ENCODE measurements at regions not wholly inside any gene's neighbourhood (a gene's known extent, or its start where the extent isn't known, plus 50 kb on each side); places are given as distances from the start of the nearest gene placed in this dataset.

DNA sequence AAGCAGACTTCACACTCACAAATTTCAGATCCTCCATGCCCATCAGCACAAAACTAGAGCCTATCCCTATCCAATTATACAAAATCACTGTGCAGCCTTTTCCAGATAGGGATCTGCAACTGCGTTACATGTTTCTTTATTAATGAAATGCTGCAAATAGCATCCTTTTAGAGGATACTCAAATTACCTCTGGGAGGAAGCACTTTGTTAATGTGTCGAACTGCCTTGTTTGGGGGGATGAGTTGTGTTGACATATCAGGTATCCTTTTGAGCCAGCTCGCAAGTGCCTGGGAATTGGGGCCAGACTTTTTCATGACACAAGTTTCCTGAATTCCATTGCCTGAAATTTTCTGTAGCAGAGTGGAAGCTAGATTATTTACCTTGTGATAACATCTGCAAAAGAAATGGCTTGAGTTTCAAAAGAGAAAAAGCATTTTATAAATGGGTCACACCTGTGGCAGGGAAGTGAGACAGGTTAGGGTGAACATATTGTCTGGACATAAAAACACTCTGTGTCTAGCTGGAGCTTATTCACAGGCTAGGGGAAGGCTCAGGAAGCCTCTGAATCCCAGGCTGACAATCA is 299.1 kb upstream of the MTNR1B start:
- CTCF ChIA-PET = no interaction called here

DNA sequence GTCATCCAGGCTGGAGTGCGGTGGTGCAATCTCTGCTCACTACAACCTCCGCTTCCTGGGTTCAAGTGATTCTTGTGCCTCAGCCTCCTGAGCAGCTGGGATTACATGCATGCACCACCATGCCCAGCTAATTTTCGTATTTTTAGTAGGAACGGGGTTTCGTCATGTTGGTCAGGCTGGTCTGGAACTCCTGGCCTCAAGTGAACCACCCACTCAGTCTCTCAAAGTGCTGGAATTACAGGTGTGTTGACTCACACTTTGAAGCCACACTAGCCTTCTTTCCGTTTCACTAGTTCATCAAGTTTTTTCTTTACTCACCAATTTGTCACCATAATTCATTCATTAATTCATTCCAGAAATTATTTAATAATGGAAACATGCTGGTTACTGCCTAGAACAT is 298.4 kb upstream of the MTNR1B start:
- ChIA-PET POLR2A (no interaction called here), CTCF (no interaction called here)
- DNase-seq (ENCODE audit: extremely low spot score) = no peak
- no peak for TF ChIP-seq FOXK2 (IDR thresholded peaks at IDR 0.05)
- TF ChIP-seq BHLHE40 (IDR thresholded peaks at IDR 0.05; ENCODE audit: borderline replicate concordance) = no peak
- TF ChIP-seq LEF1 (IDR thresholded peaks at IDR 0.05; ENCODE audit: borderline replicate concordance) = no peak
- TF ChIP-seq FOXA1 (IDR thresholded peaks at IDR 0.05) = no peak
- TF ChIP-seq FOXM1 (IDR thresholded peaks at IDR 0.05; ENCODE audit: borderline replicate concordance) = no peak
- TF ChIP-seq ELF4 (IDR thresholded peaks at IDR 0.05) = no peak
- TF ChIP-seq SUZ12 (IDR thresholded peaks at IDR 0.05) = no peak
- no peak for TF ChIP-seq SP1 (IDR thresholded peaks at IDR 0.05)
- no peak for TF ChIP-seq HDGF (IDR thresholded peaks at IDR 0.05; ENCODE audit: borderline replicate concordance)

More for the DNA sequence above, 299.1 kb upstream of the MTNR1B start:
- DNase-seq (ENCODE audit: extremely low spot score) = no peak
- POLR2A ChIA-PET = interaction anchor here (0.8 kb wide), 1 partner anchor 11 kb away, joined by 4 read pairs; no protein-coding TSS in a partner anchor
- TF ChIP-seq HDGF (IDR thresholded peaks at IDR 0.05; ENCODE audit: borderline replicate concordance) (no peak), ARNT (IDR thresholded peaks at IDR 0.05) (no peak), FOXA1 (IDR thresholded peaks at IDR 0.05) (no peak), FOXM1 (IDR thresholded peaks at IDR 0.05; ENCODE audit: borderline replicate concordance) (no peak), SP1 (IDR thresholded peaks at IDR 0.05) (no peak), ELF4 (IDR thresholded peaks at IDR 0.05) (no peak), ZNF384 (IDR thresholded peaks at IDR 0.05) (no peak), LEF1 (IDR thresholded peaks at IDR 0.05; ENCODE audit: borderline replicate concordance) (no peak), NFRKB (IDR thresholded peaks at IDR 0.05) (no peak), CTBP1 (IDR thresholded peaks at IDR 0.05; ENCODE audit: borderline replicate concordance) (no peak)
- TF ChIP-seq, protein P1, sequence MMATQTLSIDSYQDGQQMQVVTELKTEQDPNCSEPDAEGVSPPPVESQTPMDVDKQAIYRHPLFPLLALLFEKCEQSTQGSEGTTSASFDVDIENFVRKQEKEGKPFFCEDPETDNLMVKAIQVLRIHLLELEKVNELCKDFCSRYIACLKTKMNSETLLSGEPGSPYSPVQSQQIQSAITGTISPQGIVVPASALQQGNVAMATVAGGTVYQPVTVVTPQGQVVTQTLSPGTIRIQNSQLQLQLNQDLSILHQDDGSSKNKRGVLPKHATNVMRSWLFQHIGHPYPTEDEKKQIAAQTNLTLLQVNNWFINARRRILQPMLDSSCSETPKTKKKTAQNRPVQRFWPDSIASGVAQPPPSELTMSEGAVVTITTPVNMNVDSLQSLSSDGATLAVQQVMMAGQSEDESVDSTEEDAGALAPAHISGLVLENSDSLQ (IDR thresholded peaks at IDR 0.05) = no peak

DNA sequence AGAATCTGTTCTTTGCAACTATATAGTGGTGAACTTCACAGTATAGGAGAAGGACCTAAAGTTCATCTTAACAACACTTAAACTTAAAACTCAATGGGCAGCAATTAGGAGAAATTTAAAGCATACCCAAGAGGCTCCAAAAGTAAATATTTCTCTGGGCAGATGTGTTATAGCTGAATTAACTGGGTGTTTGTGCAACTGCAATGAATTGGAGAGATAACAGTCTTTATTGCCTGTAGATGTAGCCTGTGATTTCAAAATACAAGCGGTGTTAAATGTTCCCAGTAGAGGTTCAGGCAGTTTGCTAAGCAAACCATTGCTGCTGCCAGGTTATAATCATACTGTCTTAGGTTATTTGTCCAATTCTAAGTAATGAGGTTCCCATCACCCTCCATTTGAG is 294.1 kb upstream of the MTNR1B start:
- DNase-seq (ENCODE audit: extremely low spot score) = no peak
- CTCF ChIA-PET = no interaction called here
- TF ChIP-seq FOXA1 (IDR thresholded peaks at IDR 0.05) (no peak), NFRKB (IDR thresholded peaks at IDR 0.05) (no peak)
- POLR2A ChIA-PET = no interaction called here

DNA sequence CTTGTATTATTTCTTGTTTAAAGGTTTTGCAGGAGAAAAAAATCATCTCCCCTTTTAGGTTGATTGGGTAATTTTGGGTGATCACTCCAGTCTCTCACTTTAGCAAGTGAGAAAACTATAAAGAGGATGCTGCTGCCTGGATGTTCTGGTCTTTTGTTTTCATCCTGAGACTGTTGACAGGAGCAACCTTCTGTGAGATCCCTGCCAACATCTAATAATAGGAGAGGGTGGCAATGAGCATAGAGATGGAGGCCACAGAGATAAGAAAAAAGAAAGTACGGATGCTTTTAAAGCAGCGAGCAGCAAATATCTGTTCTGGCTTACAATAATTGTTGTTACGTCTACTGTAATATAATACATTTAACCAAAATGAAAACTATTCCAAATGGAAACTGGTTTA is 293.6 kb upstream of the MTNR1B start:
- CTCF ChIA-PET = no interaction called here
- POLR2A ChIA-PET = no interaction called here
- DNase-seq (ENCODE audit: extremely low spot score) = no peak
- TF ChIP-seq ZNF384 (IDR thresholded peaks at IDR 0.05) (no peak), LEF1 (IDR thresholded peaks at IDR 0.05; ENCODE audit: borderline replicate concordance) (no peak), NFRKB (IDR thresholded peaks at IDR 0.05) (no peak), SP1 (IDR thresholded peaks at IDR 0.05) (no peak), SUZ12 (IDR thresholded peaks at IDR 0.05) (no peak), CTBP1 (IDR thresholded peaks at IDR 0.05; ENCODE audit: borderline replicate concordance) (no peak), L3MBTL2 (conservative IDR thresholded peaks at IDR 0.05) (no peak), ELF4 (IDR thresholded peaks at IDR 0.05) (no peak), TARDBP (IDR thresholded peaks at IDR 0.05) (no peak), FOXM1 (IDR thresholded peaks at IDR 0.05; ENCODE audit: borderline replicate concordance) (no peak), ARNT (IDR thresholded peaks at IDR 0.05) (no peak), HDGF (IDR thresholded peaks at IDR 0.05; ENCODE audit: borderline replicate concordance) (no peak), FOXK2 (IDR thresholded peaks at IDR 0.05) (no peak), FOXA1 (IDR thresholded peaks at IDR 0.05) (no peak), BHLHE40 (IDR thresholded peaks at IDR 0.05; ENCODE audit: borderline replicate concordance) (no peak)
- TF ChIP-seq, protein P1 (IDR thresholded peaks at IDR 0.05) = no peak

DNA sequence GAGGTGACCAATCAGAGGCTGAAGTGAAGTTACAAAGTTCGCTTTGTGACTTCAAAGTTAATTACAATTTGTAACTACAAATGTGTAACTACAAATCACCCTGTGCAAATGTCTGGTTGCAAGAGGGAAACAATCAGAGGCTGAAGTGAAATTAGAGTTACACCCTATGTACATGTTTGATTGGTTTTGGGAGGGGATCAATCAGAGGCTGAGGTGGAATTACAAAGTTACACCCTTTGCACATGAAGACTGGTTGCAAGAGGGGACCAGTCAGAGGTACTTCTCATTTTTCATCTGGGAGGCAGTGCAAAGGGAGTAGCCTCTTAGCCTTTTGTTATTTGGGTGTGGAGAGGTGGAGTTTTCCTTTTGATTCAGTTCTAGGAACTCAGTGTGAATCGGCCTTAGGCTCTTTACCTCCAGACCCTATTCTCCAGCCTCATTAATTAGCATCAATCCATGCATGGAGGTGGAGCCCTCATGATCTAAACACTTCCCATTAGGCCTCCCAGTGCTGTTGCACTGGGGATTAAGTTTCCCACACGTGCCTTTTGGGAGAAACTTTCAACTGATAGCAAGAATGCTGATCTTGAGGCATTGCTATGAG is 291.3 kb upstream of the MTNR1B start:
- no peak for DNase-seq (ENCODE audit: extremely low spot score)
- CTCF ChIA-PET = no interaction called here
- no peak for TF ChIP-seq ARNT (IDR thresholded peaks at IDR 0.05)
- no peak for TF ChIP-seq FOXK2 (IDR thresholded peaks at IDR 0.05)
- no peak for TF ChIP-seq FOXM1 (IDR thresholded peaks at IDR 0.05; ENCODE audit: borderline replicate concordance)
- TF ChIP-seq NFRKB (IDR thresholded peaks at IDR 0.05) = no peak
- TF ChIP-seq FOXA1 (IDR thresholded peaks at IDR 0.05) = no peak
- no peak for TF ChIP-seq ZNF384 (IDR thresholded peaks at IDR 0.05)
- TF ChIP-seq ELF4 (IDR thresholded peaks at IDR 0.05) = no peak
- TF ChIP-seq HDGF (IDR thresholded peaks at IDR 0.05; ENCODE audit: borderline replicate concordance) = no peak
- TF ChIP-seq TARDBP (IDR thresholded peaks at IDR 0.05) = no peak
- TF ChIP-seq SUZ12 (IDR thresholded peaks at IDR 0.05) = no peak
- no peak for TF ChIP-seq BHLHE40 (IDR thresholded peaks at IDR 0.05; ENCODE audit: borderline replicate concordance)
- no peak for TF ChIP-seq CTBP1 (IDR thresholded peaks at IDR 0.05; ENCODE audit: borderline replicate concordance)
- no peak for TF ChIP-seq L3MBTL2 (conservative IDR thresholded peaks at IDR 0.05)
- TF ChIP-seq SP1 (IDR thresholded peaks at IDR 0.05) = no peak
- no peak for TF ChIP-seq LEF1 (IDR thresholded peaks at IDR 0.05; ENCODE audit: borderline replicate concordance)
- TF ChIP-seq, protein P1 (IDR thresholded peaks at IDR 0.05) = no peak
- POLR2A ChIA-PET = no interaction called here

DNA sequence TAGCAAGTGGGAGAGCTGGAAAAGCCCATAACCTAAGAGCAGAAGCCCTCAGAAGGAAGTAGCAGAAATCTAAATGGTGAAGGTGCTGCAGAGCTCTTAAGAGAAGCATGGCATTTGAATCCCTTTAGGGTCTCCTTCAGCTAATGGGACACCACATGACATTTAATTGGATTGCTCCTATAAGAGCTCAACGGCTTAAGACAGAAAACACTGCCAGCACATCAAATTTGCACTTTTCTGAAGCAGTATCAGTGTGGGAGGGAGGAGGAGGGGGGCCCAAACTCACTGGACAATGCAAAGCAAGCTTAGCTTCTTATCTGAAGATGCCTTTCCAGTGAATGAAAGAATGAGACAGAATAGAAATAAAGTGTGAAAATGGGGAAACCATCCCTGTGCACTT is 287.9 kb upstream of the MTNR1B start:
- TF ChIP-seq FOXK2 (IDR thresholded peaks at IDR 0.05) (no peak), ELF4 (IDR thresholded peaks at IDR 0.05) (no peak), FOXM1 (IDR thresholded peaks at IDR 0.05; ENCODE audit: borderline replicate concordance) (no peak), ZNF384 (IDR thresholded peaks at IDR 0.05) (no peak), BHLHE40 (IDR thresholded peaks at IDR 0.05; ENCODE audit: borderline replicate concordance) (no peak), SUZ12 (IDR thresholded peaks at IDR 0.05) (no peak), TARDBP (IDR thresholded peaks at IDR 0.05) (no peak), HDGF (IDR thresholded peaks at IDR 0.05; ENCODE audit: borderline replicate concordance) (no peak), FOXA1 (IDR thresholded peaks at IDR 0.05) (no peak), SP1 (IDR thresholded peaks at IDR 0.05) (no peak), ARNT (IDR thresholded peaks at IDR 0.05) (no peak), LEF1 (IDR thresholded peaks at IDR 0.05; ENCODE audit: borderline replicate concordance) (no peak), NFRKB (IDR thresholded peaks at IDR 0.05) (no peak), CTBP1 (IDR thresholded peaks at IDR 0.05; ENCODE audit: borderline replicate concordance) (no peak), L3MBTL2 (conservative IDR thresholded peaks at IDR 0.05) (no peak)
- TF ChIP-seq, protein P1 (IDR thresholded peaks at IDR 0.05) = no peak
- no peak for DNase-seq (ENCODE audit: extremely low spot score)
- ChIA-PET CTCF (no interaction called here), POLR2A (interaction anchor here (1.0 kb wide), 1 partner anchor 11 kb away, joined by 4 read pairs; no protein-coding TSS in a partner anchor)

Data from HEK293T (cell line).